OCI-LY1 (cell line): ENCODE measurements at regions not wholly inside any gene's neighbourhood (a gene's known extent, or its start where the extent isn't known, plus 50 kb on each side); places are given as distances from the start of the nearest gene placed in this dataset.

Experiments
- H2AFZ ChIP-seq: fragments of 200-600 bp; sonication (generic), shearing (Covaris generic); 2 replicates; pipeline ENCODE4 v1.6.0; 2014; ENCODE audit warnings: antibody characterized with exemption, mild to moderate bottlenecking, low read length
- H3F3A ChIP-seq: fragments of 200-600 bp; sonication (generic), shearing (Covaris generic); 2 replicates; pipeline ENCODE4 v1.6.0; 2014; ENCODE audit warnings: mild to moderate bottlenecking, antibody characterized with exemption, low read length, moderate library complexity; ENCODE audit not compliant: insufficient read depth
- H3K27ac ChIP-seq: fragments of 200-600 bp; sonication (generic); 2 replicates; pipeline ENCODE4 v1.5.1; 2014; ENCODE audit warnings: low read length, mixed run types, mild to moderate bottlenecking, low read depth; ENCODE audit not compliant: poor library complexity, severe bottlenecking
- H3K27me3 ChIP-seq: fragments of 200-600 bp; sonication (generic); 2 replicates; pipeline ENCODE4 v1.6.0; 2014; ENCODE audit warnings: antibody characterized with exemption, mild to moderate bottlenecking, low read length, moderate library complexity; ENCODE audit not compliant: insufficient read depth
- H3K36me3 ChIP-seq: fragments of 200-600 bp; sonication (generic); 2 replicates; pipeline ENCODE4 v1.6.1; 2014; ENCODE audit warnings: mild to moderate bottlenecking, antibody characterized with exemption, low read length, moderate library complexity, mixed read lengths; ENCODE audit not compliant: insufficient read depth
- H3K4me1 ChIP-seq: fragments of 200-600 bp; sonication (generic); 2 replicates; pipeline ENCODE4 v1.5.1; 2014; ENCODE audit warnings: mild to moderate bottlenecking, low read length, moderate library complexity; ENCODE audit not compliant: insufficient read depth, severe bottlenecking
- H3K4me2 ChIP-seq: fragments of 200-600 bp; sonication (generic), shearing (Covaris generic); 2 replicates; pipeline ENCODE4 v1.6.1; 2014; ENCODE audit warnings: low read length
- H3K4me3 ChIP-seq: fragments of 200-600 bp; sonication (generic); 2 replicates; pipeline ENCODE4 v1.5.1; 2014; ENCODE audit warnings: low read length, low read depth, mild to moderate bottlenecking, mixed read lengths; ENCODE audit not compliant: poor library complexity, severe bottlenecking
- H3K79me2 ChIP-seq: fragments of 200-600 bp; shearing (Covaris generic); 2 replicates; pipeline ENCODE4 v1.6.1; 2016; ENCODE audit warnings: mixed run types, low read length, mixed read lengths; ENCODE audit not compliant: insufficient read depth
- H3K9ac ChIP-seq: fragments of 200-600 bp; sonication (generic), shearing (Covaris generic); 2 replicates; pipeline ENCODE4 v1.6.1; 2014; ENCODE audit warnings: mild to moderate bottlenecking, low read length, mixed read lengths
- H3K9me2 ChIP-seq: fragments of 200-600 bp; sonication (generic), shearing (Covaris generic); 2 replicates; pipeline ENCODE4 v1.6.1; 2014; ENCODE audit warnings: low read depth, mild to moderate bottlenecking, low read length, mixed read lengths
- H3K9me3 ChIP-seq: fragments of 200-600 bp; shearing (Covaris generic); 2 replicates; pipeline ENCODE4 v1.6.1; 2014; ENCODE audit warnings: low read length, mixed read lengths
- H4K20me1 ChIP-seq: fragments of 200-600 bp; sonication (generic), shearing (Covaris generic); 2 replicates; pipeline ENCODE4 v1.6.0; 2016; ENCODE audit warnings: mild to moderate bottlenecking, low read length; ENCODE audit not compliant: insufficient read depth
- CTCF ChIP-seq: fragments of 200-600 bp; sonication (generic), shearing (Covaris generic); IDR thresholded peaks from 2 replicates; pipeline ENCODE4 v1.5.1; 2017; ENCODE audit warnings: mild to moderate bottlenecking, antibody characterized with exemption, low read length, moderate library complexity, mixed read lengths
- EZH2 ChIP-seq: fragments of 200-600 bp; sonication (generic), shearing (Covaris generic); IDR thresholded peaks from 2 replicates; pipeline ENCODE4 v1.8.0; 2017; ENCODE audit warnings: borderline replicate concordance, mixed run types, mild to moderate bottlenecking, antibody characterized with exemption, low read length, moderate library complexity, mixed read lengths

- Histone ChIP-seq H3K36me3 (no peaks in the 10 kb centered on the region), H3K79me2 (no peaks in the 10 kb centered on the region), H3K4me3 (no peak overlapping the region), H4K20me1 (no peaks in the 10 kb centered on the region), H3K4me1 (no peaks in the 10 kb centered on the region), H3K27me3 (no peaks in the 10 kb centered on the region), H3F3A (no peaks in the 10 kb centered on the region), H3K9me2 (no peaks in the 10 kb centered on the region), H2AFZ (no peak overlapping the region), H3K9ac (no peak overlapping the region), H3K27ac (no peak overlapping the region), H3K4me2 (no peak overlapping the region), H3K9me3 (no peaks in the 10 kb centered on the region)
- TF ChIP-seq EZH2, result no peak
- TF ChIP-seq CTCF, result no peak
Observed at GRCh38 chr11:13857828-13858227, 104.7 kb upstream of the SPON1 start.

- no peaks in the 10 kb centered on the region for H3K79me2 ChIP-seq
- H3K27ac ChIP-seq, result no peak overlapping the region
- H3K36me3 ChIP-seq, result no peaks in the 10 kb centered on the region
- TF ChIP-seq CTCF (no peak), EZH2 (no peak)
- H4K20me1 ChIP-seq, result no peaks in the 10 kb centered on the region
- H3K27me3 ChIP-seq, result no peaks in the 10 kb centered on the region
- no peaks in the 10 kb centered on the region for H3F3A ChIP-seq
- no peak overlapping the region for H3K4me3 ChIP-seq
- no peaks in the 10 kb centered on the region for H3K9me2 ChIP-seq
- H3K9ac ChIP-seq, result no peak overlapping the region
- no peak overlapping the region for H3K4me2 ChIP-seq
- no peaks in the 10 kb centered on the region for H3K4me1 ChIP-seq
- no peaks in the 10 kb centered on the region for H3K9me3 ChIP-seq
- H2AFZ ChIP-seq, result no peak overlapping the region
Observed at GRCh38 chr11:13859892-13860291, 102.6 kb upstream of the SPON1 start.

GRCh38 chr11:13861411-13861810 is 101.1 kb upstream of the SPON1 start:
- TF ChIP-seq CTCF (no peak), EZH2 (no peak)
- Histone ChIP-seq H3K4me2 (no peak overlapping the region), H3K9ac (no peak overlapping the region), H2AFZ (no peak overlapping the region), H3K9me2 (no peaks in the 10 kb centered on the region), H3K79me2 (no peaks in the 10 kb centered on the region), H3K9me3 (no peaks in the 10 kb centered on the region), H3K4me1 (no peaks in the 10 kb centered on the region), H3K27ac (no peak overlapping the region), H3K36me3 (no peaks in the 10 kb centered on the region), H4K20me1 (no peaks in the 10 kb centered on the region), H3K4me3 (no peak overlapping the region), H3K27me3 (no peaks in the 10 kb centered on the region), H3F3A (no peaks in the 10 kb centered on the region)
